ENCODE measurements at regions not wholly inside any gene's neighbourhood (a gene's known extent, or its start where the extent isn't known, plus 50 kb on each side); places are given as distances from the start of the nearest gene placed in this dataset.
"Not testable (repeated sequence)": the region's sequence is repeated elsewhere in the genome, so short reads cannot be mapped to it uniquely, and the experiment has no call there.

GRCh38 chr3:125766285-125766826, 171.1 kb upstream of the OSBPL11 start:
- peak; percentile 34 to 86 (median 85) for TF ChIP-seq CTCF (IDR thresholded peaks at IDR 0.05)
- TF ChIP-seq POLR2A (IDR thresholded peaks at IDR 0.05): not testable (repeated sequence)
